Prostate gland (tissue), 2 donors: ENCODE measurements at regions not wholly inside any gene's neighbourhood (a gene's known extent, or its start where the extent isn't known, plus 50 kb on each side); places are given as distances from the start of the nearest gene placed in this dataset.

Experiments used
- DNase-seq: peaks from one replicate; pipeline ENCODE4 v3.0.0-alpha.2; 2019; ENCODE audit warnings: low spot score
- H3K27ac ChIP-seq, 2 donors: fragments of 200-600 bp; sonication (generic); 2 replicates each; pipeline ENCODE4 v1.5.1; 2017 to 2019
- H3K27me3 ChIP-seq: fragments of 200-600 bp; sonication (generic); replicated peaks from 2 replicates; pipeline ENCODE4 v1.5.1; 2019; ENCODE audit not compliant: insufficient read depth
- H3K36me3 ChIP-seq, 2 donors: fragments of 200-600 bp; sonication (generic); 1 replicate in 1 of 2; 2 replicates in 1 of 2; pipeline versions ENCODE4 v1.5.1 to v1.8.1; 2017 to 2019
- H3K4me1 ChIP-seq: fragments of 200-600 bp; sonication (generic); replicated peaks from 2 replicates; pipeline ENCODE4 v1.5.1; 2019
- H3K4me3 ChIP-seq, 2 donors: fragments of 200-600 bp; sonication (generic); 2 replicates each; pipeline ENCODE4 v1.5.1; 2017 to 2019
- H3K9me3 ChIP-seq: fragments of 200-600 bp; sonication (generic); 2 replicates; pipeline ENCODE4 v1.5.1; 2017
- POLR2A ChIP-seq: fragments of 450-650 bp; IDR thresholded peaks from one replicate; pipeline ENCODE4 v1.6.1; 2016; ENCODE audit warnings: antibody characterized with exemption, mild to moderate bottlenecking
- POLR2AphosphoS5 ChIP-seq: sonication (generic); formaldehyde crosslinking; IDR thresholded peaks from one replicate; pipeline ENCODE4 v1.6.1; 2017; ENCODE audit warnings: antibody characterized with exemption
- WGBS: methylation state at CpG from one replicate; pipeline ENCODE4 v1.1.5; 2018; 5-methylcytosine and 5-hydroxymethylcytosine counted together
- intact Hi-C: fragments of 100-400 bp; cut with DNase I; formaldehyde crosslinking; loops from one replicate; pipeline ENCODE4 v1.14.2; 2022
- TF ChIP-seq, protein P1 (sequence below), 4 experiments: fragments of 200-600 bp in 2 of 4; fragments of 450-650 bp in 2 of 4; sonication (generic) in 2 of 4; IDR thresholded peaks; 1 replicate in 3 of 4; 2 replicates in 1 of 4; pipeline ENCODE4 v1.5.1; 2016 to 2019; ENCODE audit warnings: antibody characterized with exemption in 4 of 4, mild to moderate bottlenecking in 2 of 4, moderate library complexity in 2 of 4

DNA sequence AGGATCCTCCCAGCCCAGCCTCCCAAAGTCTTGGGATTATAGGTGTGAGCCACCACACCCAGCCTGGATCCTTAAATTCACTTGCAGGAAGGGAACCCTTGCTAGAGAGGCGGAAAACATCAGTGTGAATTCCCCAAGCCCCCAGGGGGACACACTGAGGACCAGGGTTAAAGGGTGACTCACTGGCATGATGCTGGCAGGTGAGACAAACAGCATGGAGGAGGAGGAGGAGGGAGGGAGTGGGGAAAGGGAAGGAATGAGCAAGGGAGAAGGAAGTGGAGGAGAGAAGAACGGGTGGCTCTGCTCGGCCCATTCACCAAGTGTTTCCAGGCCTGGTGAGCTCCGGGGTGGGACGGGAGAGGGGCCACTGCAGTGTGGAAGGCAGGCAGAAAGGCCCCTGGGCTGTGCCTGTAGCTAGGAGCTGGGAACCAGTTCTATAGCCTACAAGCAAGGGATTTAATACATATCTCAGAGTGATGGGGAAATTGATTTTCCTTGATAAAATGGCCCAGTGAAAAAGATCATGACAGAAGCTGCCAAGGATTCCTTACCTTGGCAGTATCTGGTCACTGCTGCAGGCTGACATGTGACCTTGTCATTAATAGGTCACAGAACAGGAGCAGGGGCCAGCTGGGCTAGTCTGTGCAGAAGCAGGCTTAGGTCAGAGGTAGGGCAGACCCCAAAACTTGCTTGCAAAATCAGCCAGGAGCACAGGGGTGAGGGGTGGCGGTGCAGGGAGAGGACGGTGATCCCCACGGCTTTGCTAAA lies 370.2 kb downstream of the SHANK2 start:
- H3K4me3 ChIP-seq = no peak overlapping the region
- H3K27ac ChIP-seq = no peak overlapping the region
- no peak for TF ChIP-seq POLR2A
- no peak for TF ChIP-seq POLR2AphosphoS5
- TF ChIP-seq, protein P1, sequence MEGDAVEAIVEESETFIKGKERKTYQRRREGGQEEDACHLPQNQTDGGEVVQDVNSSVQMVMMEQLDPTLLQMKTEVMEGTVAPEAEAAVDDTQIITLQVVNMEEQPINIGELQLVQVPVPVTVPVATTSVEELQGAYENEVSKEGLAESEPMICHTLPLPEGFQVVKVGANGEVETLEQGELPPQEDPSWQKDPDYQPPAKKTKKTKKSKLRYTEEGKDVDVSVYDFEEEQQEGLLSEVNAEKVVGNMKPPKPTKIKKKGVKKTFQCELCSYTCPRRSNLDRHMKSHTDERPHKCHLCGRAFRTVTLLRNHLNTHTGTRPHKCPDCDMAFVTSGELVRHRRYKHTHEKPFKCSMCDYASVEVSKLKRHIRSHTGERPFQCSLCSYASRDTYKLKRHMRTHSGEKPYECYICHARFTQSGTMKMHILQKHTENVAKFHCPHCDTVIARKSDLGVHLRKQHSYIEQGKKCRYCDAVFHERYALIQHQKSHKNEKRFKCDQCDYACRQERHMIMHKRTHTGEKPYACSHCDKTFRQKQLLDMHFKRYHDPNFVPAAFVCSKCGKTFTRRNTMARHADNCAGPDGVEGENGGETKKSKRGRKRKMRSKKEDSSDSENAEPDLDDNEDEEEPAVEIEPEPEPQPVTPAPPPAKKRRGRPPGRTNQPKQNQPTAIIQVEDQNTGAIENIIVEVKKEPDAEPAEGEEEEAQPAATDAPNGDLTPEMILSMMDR (IDR thresholded peaks at IDR 0.05) = no peak
- no peaks in the 10 kb centered on the region for H3K4me1 ChIP-seq
- WGBS = 83% methylated on average over 8 of the region's 8 CpGs
- no peaks in the 10 kb centered on the region for H3K9me3 ChIP-seq
- no peaks in the 10 kb centered on the region for H3K36me3 ChIP-seq
- no peaks in the 10 kb centered on the region for H3K27me3 ChIP-seq
- DNase-seq = no peak
- intact Hi-C loops = no loop called here

DNA sequence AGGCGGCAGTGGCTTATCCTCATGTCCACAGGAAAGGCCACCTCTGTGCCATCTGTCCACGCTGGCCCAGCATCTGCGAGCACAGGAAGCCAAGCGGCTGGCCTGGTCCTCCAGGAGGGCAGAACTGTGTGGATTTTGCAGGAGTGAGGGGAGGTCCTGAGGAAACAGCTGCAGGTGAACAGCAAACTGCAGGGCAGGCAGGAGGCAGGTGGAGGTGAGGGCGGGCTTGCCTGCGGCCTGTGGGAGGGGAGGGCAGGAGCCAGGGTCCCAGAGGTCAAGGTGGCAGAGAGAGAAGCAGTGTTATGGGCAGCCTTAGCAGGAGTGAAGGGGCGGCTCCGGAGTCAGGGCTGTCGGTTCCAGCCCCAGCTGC lies 369.7 kb downstream of the SHANK2 start:
- H3K9me3 ChIP-seq = no peaks in the 10 kb centered on the region
- no peak overlapping the region for H3K4me3 ChIP-seq
- no peaks in the 10 kb centered on the region for H3K4me1 ChIP-seq
- DNase-seq = no peak
- H3K27me3 ChIP-seq = no peaks in the 10 kb centered on the region
- 92% methylated on average over 9 of the region's 9 CpGs for WGBS
- no peaks in the 10 kb centered on the region for H3K36me3 ChIP-seq
- intact Hi-C loops = no loop called here
- TF ChIP-seq POLR2A (no peak), POLR2AphosphoS5 (no peak)
- TF ChIP-seq, protein P1 (IDR thresholded peaks at IDR 0.05) = no peak
- no peak overlapping the region for H3K27ac ChIP-seq

DNA sequence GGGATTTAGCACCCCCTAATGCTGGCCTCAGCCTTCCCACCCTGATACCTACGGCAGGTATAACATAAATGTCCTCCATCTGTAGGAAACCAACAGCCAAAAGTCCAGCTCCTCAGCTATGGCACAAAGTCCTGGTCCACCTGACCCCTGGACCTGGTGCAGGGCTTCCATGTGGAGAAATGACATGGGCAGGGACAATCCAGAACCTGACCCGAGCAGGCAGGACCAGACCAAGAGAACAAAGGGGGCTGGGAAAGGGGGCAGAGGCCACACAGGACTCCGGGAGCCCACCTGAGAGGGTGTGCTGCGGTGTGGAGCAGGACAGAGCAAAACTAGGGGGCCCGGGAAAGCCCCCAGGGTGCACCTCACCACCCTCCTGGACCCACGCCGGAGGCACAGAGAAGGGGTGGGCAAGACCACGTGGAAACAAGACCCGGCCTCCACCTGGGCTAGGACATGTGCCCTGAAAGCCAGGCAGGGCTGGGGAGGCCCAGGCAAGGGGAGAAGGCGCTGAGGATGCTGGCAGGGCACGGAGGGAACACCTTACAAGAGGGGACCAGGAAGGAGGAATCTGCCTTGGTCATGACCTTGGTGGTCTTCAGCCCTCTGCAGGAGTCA lies 368.9 kb downstream of the SHANK2 start:
- Histone ChIP-seq H3K9me3 (no peaks in the 10 kb centered on the region), H3K27me3 (no peaks in the 10 kb centered on the region), H3K4me3 (no peak overlapping the region), H3K4me1 (no peaks in the 10 kb centered on the region), H3K36me3 (no peaks in the 10 kb centered on the region), H3K27ac (no peak overlapping the region)
- TF ChIP-seq POLR2A (no peak), POLR2AphosphoS5 (no peak)
- TF ChIP-seq, protein P1 (IDR thresholded peaks at IDR 0.05) = no peak
- DNase-seq = no peak
- 89% methylated on average over 11 of the region's 11 CpGs for WGBS
- intact Hi-C loops = no loop called here

DNA sequence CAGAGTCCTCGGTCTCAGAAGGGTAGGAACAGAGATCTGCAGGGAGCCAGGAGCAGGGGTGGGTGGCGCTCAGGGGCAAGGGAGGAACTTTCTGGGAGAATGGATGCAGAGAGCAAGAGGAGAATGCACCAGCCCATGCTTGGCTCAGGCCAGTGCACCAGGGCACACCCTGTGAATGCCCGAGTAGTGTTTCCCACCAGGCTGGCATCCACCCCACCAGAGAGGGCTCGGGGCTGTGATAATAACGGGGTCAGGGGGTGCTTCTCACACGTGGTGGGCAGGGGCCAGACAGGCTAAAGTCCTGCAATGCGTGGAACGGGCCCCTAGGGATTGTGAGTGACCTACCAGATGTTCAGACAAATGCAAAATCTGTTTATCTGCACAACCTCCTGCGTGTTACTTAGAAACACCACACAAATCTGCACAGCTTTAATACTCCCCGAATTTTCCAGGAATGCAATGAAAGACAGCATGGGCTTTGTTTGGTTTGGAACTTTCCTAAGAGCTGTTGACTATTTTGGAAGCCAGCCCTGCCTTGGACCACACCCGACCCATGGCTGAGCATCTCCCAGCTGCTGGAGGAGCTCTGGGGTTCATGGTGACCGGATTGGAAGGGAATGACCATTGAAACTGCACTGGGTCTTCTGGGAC lies 368.3 kb downstream of the SHANK2 start:
- H3K27me3 ChIP-seq = no peaks in the 10 kb centered on the region
- intact Hi-C loops = no loop called here
- WGBS = 63% methylated on average over 11 of the region's 12 CpGs
- TF ChIP-seq, protein P1 (IDR thresholded peaks at IDR 0.05) = no peak
- TF ChIP-seq POLR2A = no peak
- no peak for TF ChIP-seq POLR2AphosphoS5
- H3K27ac ChIP-seq = no peak overlapping the region
- H3K36me3 ChIP-seq = no peaks in the 10 kb centered on the region
- H3K4me1 ChIP-seq = no peaks in the 10 kb centered on the region
- H3K9me3 ChIP-seq = no peaks in the 10 kb centered on the region
- no peak overlapping the region for H3K4me3 ChIP-seq
- DNase-seq = no peak
